DMS 273 (cell line): ENCODE measurements at regions not wholly inside any gene's neighbourhood (a gene's known extent, or its start where the extent isn't known, plus 50 kb on each side); places are given as distances from the start of the nearest gene placed in this dataset.
"Not testable (repeated sequence)": the region's sequence is repeated elsewhere in the genome, so short reads cannot be mapped to it uniquely, and the experiment has no call there.

Experiments used
- DNase-seq: peaks from one replicate; lab custom pipeline; 2025; ENCODE audit not compliant: unreplicated experiment; lab: John Stamatoyannopoulos, UW

DNA sequence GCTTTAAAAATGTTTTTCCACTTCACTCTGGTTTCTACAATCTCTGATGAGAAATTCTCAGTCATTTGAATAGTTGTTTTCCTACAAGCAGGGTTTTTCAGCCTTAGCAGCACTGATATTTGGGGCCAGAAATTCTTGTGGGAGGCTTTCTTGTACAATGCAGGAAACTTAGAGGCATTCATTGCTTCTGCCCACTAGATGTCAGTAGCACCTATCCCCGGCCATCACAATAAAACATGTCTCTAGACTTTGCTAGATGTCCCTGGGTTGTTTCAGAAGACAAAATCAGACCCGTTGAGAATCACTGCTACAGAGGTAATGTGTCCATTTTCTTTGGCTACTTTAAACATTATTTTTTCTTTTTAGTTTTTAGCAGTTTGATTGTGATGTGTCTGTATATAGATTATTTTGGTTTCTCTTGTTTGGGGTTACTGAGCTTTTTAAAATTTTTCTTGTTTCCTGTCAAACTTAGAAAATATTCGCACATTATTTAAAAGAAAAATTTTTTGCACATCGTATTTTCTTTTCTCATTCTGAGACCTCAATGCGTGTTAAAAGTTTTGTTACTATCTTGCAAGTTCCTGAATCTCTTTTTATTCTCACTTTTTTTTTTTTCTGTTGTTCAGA lies 60.8 kb upstream of the CCDC179 start:
- peak; percentile 42 for DNase-seq

DNA sequence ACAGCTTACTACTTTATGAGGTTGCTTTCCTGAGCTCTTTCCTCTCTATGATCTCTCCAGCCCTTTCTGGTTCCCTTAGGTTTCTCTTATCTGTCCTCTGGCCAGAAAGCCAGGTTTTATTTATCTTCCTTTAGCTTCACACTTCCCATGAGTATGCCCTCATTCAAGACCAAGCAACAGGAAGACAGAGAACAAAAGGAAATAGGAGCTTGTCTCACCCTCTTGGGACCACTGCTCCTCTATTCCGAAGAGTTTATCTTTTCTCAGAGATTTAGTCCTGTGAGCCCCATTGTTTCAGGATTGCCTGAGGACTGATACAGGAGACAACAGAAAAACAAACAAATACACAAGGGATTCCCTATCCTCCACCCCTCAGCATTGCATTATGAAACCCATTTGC lies 62.4 kb upstream of the CCDC179 start:
- DNase-seq = no peak

DNA sequence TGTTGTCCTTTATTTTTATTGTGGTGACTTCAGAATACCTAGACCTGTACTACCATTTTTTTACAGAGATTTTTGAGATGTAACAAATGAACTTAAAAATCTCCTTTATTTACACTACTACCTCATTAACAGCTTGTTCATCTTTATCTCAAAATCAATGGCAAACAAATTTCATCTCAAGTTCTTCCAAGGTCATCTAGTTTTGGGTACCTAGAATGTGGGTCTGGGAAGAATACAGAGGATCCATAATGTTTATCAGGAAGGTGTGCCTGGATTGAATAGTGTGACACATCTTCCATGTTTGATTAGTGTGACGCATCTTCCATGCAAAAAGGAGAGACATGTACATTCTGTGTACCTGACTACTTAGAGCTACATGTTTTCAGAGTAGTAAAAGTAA lies 63.3 kb upstream of the CCDC179 start:
- DNase-seq = no peak

DNA sequence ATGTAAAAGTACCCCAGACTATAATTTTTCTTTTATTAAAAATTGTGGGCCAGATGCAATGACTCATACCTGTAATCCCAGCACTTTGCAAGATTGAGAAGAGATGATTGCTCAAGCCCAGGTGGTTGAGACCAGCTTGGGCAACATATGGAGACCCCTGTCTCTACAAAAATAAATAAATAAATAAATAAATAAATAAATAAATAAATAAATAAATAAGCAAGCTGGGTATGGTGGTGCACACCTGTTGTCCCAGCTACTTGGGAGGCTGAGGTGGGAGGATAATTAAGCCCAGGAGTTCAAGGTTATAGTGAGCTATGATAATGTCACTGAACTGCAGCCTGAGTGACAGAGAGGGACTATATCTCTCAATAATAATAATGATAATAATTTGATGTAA lies 66.1 kb upstream of the CCDC179 start:
- no peak for DNase-seq

DNA sequence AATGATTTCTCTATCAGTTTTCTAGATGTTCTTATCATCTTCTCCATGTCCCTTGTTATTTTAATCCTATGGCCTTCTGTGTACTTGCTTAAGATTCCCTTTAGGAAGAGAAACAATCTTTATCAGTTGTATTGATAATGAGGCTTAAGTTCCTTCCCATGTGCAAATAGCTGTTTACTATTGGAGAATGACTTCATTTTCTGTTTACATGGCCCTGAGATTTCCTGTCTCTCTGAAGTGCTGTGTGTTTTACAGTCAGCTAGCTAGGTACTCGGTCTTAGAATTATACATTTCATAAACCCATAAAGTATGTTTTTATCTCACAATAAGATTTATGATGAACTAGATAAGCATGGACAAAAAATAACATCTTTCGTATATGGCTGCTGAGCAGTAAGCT lies 67.5 kb upstream of the CCDC179 start:
- no peak for DNase-seq

DNA sequence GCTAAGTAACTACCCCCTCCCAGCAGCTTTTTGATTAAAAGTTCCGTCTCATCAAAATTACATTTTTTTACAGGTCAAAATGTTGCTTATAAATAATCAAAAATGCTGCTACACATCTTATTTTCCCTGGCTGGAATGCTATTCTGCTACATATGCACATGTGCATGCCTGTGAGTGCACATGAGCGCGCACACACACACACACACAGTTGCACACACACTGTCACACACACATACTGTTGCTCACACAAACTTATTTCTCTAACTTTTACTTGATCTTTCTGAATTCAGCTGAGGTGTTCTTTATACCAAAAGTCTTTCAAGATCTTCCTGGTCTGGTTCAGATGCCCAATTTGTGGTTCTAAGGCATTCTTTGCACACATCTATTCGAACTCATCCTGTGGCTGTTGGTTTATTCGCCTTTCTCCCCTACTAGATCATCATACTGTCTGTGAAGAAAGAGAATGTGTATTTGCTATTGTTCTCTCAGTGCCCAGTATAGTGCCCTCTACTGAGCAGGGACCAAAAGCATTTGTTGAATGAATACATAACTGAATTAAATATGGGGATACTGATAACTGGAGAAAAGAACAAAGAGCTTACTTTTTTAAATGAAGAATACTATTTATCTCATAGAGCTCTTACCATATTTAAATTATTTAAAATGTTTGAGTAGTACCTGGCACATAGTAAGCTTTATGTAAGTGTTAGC lies 68.1 kb upstream of the CCDC179 start:
- DNase-seq = no peak

DNA sequence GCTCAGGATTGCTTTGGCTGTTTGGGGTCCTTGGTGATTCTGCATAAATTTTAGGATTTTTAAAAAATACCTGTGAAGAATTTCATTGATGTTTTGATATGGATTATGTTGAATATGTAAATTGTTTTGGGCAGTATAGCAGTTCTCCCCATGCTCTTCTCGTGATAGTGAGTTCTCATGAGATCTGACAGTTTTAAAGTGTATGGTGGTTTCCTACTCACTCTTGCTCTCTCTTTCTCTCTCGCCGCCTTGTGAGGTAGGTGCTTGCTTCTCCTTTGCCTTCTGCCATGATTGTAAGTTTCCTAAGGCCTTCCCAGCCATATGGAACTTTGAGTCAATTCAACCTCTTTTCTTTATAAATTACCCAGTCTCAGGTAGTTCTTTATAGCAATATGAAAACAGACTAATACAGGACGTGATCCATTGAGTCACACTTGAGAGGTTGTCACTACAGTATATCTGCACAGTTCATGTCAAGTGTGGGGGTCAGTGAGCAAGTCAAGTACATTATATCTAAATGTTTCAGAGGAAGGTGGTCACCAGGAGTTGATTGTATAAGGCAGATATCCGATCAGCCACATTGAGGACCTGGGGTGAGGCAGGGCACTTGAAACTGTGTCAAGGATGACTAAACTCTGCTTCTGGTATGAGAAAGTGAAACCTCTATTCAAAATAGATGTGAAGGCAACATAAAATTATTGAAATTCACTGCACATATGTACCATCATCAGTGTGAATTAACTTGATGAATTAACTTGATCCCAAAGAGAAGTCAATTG lies 70.7 kb upstream of the CCDC179 start:
- no peak for DNase-seq

DNA sequence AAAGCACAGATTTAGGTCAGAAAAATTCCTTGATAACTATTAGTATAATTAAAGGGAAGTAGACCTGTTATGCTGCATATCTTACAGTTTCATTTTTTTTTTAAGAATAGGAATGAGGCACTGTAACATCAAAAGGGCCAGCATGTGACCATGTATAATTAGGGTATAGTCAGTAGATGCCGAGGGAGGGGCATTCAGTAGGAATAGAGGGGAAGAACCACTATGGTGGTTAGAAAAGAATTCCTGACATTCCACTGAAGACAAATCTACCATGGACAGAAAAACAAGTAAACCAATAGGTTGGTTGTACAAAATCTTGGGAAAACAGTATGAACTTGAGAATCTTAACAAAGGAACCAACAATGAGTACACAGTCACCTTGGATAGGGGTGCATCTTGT lies 78.4 kb upstream of the CCDC179 start:
- no peak for DNase-seq

DNA sequence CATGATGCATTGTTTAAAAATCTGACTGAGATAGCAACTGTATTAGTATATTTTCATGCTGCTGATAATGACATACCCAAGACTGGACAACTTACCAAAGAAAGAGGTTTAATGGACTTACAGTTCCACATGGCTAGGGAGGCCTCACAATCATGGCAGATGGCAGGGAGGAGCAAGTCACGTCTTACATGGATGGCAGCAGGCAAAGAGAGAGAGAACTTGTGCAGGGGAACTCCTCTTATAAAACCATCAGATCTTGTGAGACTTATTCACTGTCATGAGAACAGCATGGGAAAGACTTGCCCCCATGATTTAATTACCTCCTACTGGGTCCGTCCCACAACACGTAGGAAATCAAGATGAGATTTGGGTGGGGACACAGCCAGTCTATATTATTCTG lies 81.3 kb upstream of the CCDC179 start:
- DNase-seq = not testable (repeated sequence)

DNA sequence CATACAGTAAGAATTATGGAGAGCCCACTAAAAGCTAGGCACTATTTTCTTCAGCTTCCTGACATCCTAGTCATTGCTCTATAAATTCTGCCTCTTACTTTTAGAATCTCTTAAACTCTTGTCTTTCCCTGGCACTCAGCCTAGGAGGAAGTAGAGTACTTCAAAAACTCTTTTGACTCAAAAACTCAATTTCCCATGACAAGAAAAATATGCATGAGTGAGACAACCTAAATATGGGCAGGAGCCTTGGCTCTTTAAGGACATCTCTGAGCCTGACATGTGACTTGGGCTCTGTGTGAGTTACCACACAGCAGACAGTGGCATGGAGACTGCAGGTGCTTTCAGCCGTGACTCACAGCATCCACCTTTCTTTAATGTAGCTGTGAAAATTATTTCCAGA lies 97.5 kb upstream of the CCDC179 start:
- no peak for DNase-seq

DNA sequence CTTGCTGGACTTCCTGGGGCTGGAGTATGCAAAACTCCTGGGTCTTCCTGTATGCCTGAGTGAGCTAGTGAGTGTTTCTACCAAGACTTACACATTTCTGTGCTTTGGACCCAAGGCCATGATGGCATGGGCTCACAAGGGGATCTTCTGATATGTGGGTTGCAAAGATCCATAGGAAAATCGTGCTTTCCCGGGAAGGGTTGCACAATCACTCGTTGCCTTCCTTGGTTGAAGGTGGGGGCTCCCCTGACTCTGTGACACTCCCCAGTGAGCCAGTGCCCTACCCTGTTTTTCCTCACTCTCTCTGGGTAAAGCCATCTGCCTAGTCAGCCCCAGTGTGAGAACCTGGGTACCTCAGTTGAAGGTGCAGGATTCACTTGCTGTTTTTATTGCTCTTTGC lies 114.0 kb upstream of the CCDC179 start:
- no peak for DNase-seq

DNA sequence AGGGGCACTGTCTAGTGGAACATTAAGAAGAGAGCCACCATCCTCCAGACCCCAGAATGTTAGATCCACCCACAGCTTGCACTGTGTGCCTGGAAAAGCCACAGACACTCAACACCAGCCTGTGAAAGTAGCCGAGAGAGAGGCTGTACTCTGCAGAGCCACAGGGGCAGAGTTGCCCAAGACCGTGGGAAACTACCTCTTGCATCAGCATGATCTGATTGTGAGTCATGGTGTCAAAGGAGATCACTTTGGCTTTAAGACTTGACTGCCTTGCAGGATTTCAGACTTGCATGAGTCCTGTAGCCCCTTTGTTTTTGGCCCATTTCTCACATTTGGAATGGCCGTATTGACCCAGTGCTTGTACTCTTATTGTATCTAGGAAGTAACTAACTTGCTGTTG lies 115.9 kb upstream of the CCDC179 start:
- no peak for DNase-seq

DNA sequence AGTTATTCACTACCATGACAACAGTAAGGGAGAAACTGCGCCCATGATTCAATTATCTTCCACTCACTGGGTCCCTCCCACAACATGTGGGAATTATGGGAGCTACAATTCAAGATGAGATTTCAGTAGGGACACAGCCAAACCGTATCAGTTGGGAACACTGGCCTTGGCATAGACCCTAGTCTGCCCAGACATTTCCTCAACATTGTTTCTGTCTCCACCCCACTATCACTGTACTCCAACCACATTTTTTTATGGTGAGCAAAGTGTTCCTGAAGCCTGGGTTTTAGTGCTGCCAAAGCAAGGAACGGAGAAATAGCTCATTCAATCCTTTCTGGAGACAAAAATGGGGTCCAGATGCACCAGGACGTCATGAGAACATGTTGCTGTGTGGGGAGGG lies 122.6 kb upstream of the CCDC179 start:
- no peak for DNase-seq

DNA sequence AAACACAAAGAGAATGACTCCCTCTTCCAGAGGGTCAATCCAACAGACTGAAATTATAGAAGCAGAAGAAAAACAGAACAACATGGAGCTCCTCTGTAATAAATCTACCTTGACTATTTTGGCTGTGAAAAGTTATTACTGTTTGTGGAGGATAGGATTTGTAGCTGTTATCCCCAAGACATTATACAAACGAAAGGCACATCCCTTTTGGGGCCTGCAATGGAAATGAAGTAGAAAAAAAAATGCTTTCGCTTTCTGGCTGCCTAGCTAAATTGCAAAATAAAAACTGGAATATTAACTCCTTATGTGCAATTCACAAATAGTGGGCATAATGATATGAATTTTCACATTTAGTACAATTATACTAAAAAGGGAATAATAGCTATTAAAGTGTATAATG lies 123.8 kb upstream of the CCDC179 start:
- no peak for DNase-seq

DNA sequence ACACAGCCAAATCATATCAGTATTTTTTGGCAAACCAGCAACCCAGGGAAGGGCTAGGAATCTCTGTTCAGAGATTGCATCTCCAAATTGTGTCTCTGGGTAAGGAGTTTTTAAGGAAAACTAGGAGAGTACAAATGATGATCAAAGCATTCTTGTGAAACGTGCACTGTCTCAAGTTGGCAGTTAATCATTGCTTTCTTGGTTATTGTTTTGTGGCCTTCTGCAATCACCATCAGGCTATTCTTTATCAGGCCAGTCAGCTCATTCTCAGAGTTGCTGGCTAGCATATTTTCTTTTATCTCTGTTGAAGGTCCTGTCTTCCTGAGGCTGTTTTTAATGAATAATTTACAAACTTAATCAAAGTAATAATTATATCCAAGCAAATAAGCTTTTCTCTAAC lies 129.1 kb upstream of the CCDC179 start:
- no peak for DNase-seq

DNA sequence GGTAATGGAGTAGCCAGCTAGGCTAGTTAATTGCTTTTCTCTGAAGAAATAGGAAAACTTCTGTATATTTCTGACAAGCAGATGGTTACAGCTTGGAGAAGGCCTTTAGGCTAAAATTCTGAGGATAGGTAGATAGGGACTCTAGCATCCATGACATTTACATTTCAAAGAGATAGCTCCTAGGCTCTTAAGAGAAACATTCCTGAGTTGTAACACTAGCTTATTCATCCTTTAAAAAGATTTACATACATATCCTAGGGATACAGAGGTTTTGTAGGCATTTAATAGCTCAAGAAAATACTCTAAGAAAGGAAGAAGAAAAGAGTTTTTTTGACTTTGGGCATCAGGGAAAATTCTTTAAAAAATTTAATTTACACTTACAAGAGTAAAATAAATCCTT lies 130.9 kb upstream of the CCDC179 start:
- DNase-seq = no peak

DNA sequence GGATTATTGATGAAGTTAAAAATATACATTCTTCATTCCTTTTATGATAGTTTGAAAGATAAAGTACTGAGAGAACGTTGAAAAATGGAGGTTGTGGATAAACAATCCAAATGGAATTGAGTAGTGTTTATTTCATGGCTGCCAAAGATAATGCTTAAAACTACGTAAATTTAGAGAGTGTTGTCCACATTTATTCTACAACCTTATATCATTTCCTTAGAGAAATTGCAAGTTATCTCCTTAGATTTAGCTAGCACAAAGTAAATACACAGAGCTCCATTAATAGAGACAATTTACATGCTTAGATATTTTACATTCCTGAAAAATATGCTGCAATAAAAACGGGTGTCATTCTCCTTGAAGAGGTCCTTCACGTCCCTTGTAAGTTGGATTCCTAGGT lies 146.5 kb upstream of the CCDC179 start:
- no peak for DNase-seq

DNA sequence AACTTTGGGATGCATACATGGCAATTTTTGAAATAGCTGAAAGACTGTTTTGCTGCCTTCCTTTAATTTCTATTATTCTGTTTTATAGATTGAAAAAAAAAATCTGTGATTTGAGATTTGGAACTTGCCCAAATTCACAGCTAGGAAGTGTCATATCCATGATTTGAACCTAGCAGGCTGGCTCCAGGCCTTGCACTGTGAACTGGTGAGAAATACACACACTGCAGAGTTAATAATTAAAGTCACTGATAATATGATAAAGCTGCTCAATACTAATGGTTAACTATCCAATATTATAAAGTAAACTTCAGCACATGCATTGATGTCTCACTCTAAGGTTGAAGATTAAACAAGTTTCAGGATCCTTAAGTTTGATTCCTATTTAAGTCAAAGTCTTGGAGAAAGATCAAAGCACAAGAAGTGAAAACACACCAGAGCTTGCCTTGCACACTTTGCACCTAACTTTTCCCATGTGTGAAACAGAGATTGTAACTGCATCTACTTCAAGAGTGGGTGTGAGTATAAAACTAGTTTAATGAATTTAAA lies 150.6 kb upstream of the CCDC179 start:
- no peak for DNase-seq

DNA sequence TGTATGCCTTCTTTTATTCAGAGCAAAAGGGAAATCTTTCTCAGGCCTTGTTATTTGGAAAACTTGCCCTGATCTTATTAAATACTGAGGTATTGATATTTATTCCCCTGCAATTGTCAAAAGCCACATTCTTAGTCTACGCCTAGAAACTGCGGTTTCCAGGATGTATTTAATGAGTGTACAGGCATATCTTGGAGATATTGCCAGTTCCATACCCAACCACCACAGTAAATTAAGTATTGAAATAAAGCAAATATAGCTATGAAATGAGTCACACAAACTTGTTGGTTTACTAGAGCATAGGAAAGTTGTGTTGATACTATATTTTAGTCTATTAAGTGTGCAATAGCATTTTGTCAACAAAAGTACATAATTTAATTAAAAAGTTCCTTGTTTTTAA lies 152.7 kb upstream of the CCDC179 start:
- DNase-seq = no peak

DNA sequence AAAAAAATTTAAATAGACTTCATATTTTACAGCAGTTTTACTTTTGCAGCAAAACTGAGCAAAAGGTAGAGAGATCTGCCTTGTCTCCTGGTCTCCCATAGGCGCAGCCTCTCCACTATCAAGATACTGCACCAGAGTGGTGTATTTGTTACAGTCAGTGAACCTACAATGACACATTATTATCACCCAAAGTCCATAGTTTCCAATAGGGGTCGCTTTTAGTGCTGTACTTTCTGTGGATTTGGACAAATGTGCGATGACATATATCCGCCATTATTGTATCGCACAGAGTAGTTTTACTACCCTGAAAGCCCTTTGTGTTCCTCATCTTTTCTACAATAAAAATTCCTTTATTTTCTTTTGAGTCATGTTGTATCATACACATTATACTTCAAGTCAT lies 153.2 kb upstream of the CCDC179 start:
- DNase-seq = no peak

DNA sequence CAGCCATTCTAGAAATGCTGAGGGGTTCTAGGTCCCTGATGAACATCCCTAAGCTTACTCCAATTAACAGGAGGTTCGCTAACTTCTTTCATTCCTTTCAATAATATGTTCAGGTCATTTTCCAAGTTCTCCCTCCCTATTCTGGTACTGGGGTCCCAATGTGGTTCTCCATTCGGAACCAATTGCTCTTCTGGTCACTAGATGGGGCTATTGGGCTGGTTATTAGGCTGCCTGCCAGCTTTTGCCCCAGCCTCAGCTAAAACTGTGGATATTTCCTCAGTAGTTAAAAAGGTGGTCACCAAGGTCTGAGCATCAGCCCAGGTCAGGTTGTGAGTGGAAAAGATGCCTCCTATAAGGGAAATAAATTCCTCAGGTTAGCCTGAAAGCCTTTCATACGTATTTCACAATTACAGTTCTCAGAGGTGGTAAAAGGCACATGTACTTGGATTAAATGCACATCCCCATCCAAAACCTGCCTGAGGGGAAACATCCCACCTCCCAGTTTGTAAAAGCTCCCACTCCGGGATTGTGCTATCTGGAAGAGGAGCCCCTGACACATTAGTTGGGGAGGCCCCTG lies 161.1 kb upstream of the CCDC179 start:
- peak; percentile 34 for DNase-seq

DNA sequence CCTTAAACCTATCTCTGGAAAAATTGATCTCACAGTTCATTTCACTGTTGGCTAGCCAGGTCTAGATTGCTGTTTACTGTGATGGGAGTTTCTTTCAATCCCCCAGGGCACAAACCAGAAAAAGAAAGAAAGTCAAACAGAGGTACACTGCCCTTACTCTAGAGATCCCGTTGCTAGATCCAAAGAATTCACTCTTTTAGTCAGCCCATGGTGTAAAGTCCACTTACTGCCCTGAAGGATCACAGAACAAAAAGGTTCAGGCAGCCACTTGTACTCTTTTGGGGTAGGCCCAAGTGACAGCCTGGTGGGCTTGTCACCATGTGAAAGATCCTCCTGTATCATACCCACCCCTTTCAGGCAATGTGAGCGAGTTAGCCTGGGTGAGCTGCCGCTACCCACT lies 162.6 kb upstream of the CCDC179 start:
- no peak for DNase-seq
